Liver (tissue), 8 donors: ENCODE measurements at regions not wholly inside any gene's neighbourhood (a gene's known extent, or its start where the extent isn't known, plus 50 kb on each side); places are given as distances from the start of the nearest gene placed in this dataset.

Experiments used
- DNase-seq: peaks from one replicate; pipeline ENCODE4 v3.0.0-alpha.2; 2017; ENCODE audit warnings: low spot score
- H3K27ac ChIP-seq, 2 donors: one replicate each; pipeline ENCODE4 v1.7.0; 2013; ENCODE audit warnings: inconsistent platforms in 2 of 2, low read length in 2 of 2, control low read depth in 1 of 2, low read depth in 1 of 2, mild to moderate bottlenecking in 1 of 2
- H3K27me3 ChIP-seq, 4 donors: one replicate each; pipeline versions ENCODE4 v1.6.1 to v1.7.0; 2013; ENCODE audit warnings: low read length in 3 of 4, inconsistent platforms in 1 of 4, mild to moderate bottlenecking in 1 of 4, moderate library complexity in 1 of 4; ENCODE audit not compliant: control insufficient read depth in 4 of 4, insufficient read depth in 4 of 4
- H3K36me3 ChIP-seq, 4 donors: one replicate each; pipeline versions ENCODE4 v1.6.1 to v1.7.0; 2013; ENCODE audit warnings: low read length in 3 of 4, mild to moderate bottlenecking in 3 of 4, low read depth in 1 of 4, moderate library complexity in 1 of 4; ENCODE audit not compliant: control insufficient read depth in 4 of 4, insufficient read depth in 3 of 4
- H3K4me1 ChIP-seq, 4 donors: one replicate each; pipeline versions ENCODE4 v1.6.1 to v1.7.0; 2013; ENCODE audit warnings: low read length in 3 of 4, mild to moderate bottlenecking in 3 of 4, moderate library complexity in 1 of 4; ENCODE audit not compliant: control insufficient read depth in 4 of 4, insufficient read depth in 4 of 4
- H3K4me3 ChIP-seq, 3 donors: one replicate each; pipeline versions ENCODE4 v1.6.1 to v1.7.0; 2013; ENCODE audit warnings: low read length in 3 of 3, control low read depth in 1 of 3, low read depth in 1 of 3, mild to moderate bottlenecking in 1 of 3
- H3K9ac ChIP-seq, 2 donors: one replicate each; pipeline ENCODE4 v1.7.0; 2013; ENCODE audit warnings: low read length in 2 of 2, mild to moderate bottlenecking in 2 of 2, moderate library complexity in 2 of 2, control low read depth in 1 of 2, low read depth in 1 of 2
- H3K9me3 ChIP-seq, 4 donors: one replicate each; pipeline versions ENCODE4 v1.6.1 to v1.7.0; 2013; ENCODE audit warnings: low read length in 3 of 4; ENCODE audit not compliant: control insufficient read depth in 4 of 4
- CTCF ChIP-seq: fragments of 150-350 bp; IDR thresholded peaks from 2 replicates; pipeline ENCODE4 v1.5.1; 2017; ENCODE audit warnings: improper control_type of control experiment, low read depth, low read length; ENCODE audit not compliant: missing input control
- EGR1 ChIP-seq, 2 donors: IDR thresholded peaks; 2 replicates each; pipeline ENCODE4 v1.6.1; 2016 to 2018; ENCODE audit warnings: antibody characterized with exemption in 2 of 2, low read depth in 2 of 2
- FOXA1 ChIP-seq: IDR thresholded peaks from 2 replicates; pipeline ENCODE4 v1.6.1; 2016; ENCODE audit warnings: antibody characterized with exemption
- FOXA2 ChIP-seq: IDR thresholded peaks from 2 replicates; pipeline ENCODE4 v1.6.1; 2016; ENCODE audit warnings: antibody characterized with exemption
- GABPA ChIP-seq, 2 donors: IDR thresholded peaks in 1 of 2; conservative IDR thresholded peaks in 1 of 2; 2 replicates each; pipeline ENCODE4 v1.6.1; 2016; ENCODE audit warnings: antibody characterized with exemption in 2 of 2, mild to moderate bottlenecking in 1 of 2, moderate library complexity in 1 of 2
- HNF4A ChIP-seq, 2 donors: conservative IDR thresholded peaks; 2 replicates each; pipeline ENCODE4 v1.6.1; 2016; ENCODE audit warnings: antibody characterized with exemption in 2 of 2, mild to moderate bottlenecking in 2 of 2
- HNF4G ChIP-seq: IDR thresholded peaks from 2 replicates; pipeline ENCODE4 v1.6.1; 2016; ENCODE audit warnings: antibody characterized with exemption
- JUND ChIP-seq, 2 donors: IDR thresholded peaks; 2 replicates each; pipeline ENCODE4 v1.6.1; 2016; ENCODE audit warnings: antibody characterized with exemption in 2 of 2
- MAX ChIP-seq: IDR thresholded peaks from 2 replicates; pipeline ENCODE4 v1.6.1; 2016; ENCODE audit warnings: antibody characterized with exemption
- NR2F2 ChIP-seq: IDR thresholded peaks from 2 replicates; pipeline ENCODE4 v1.6.1; 2016; ENCODE audit warnings: antibody characterized with exemption
- RAD21 ChIP-seq, 2 donors: IDR thresholded peaks; 2 replicates each; pipeline ENCODE4 v1.6.1; 2016; ENCODE audit warnings: antibody characterized with exemption in 2 of 2, mild to moderate bottlenecking in 2 of 2
- REST ChIP-seq: IDR thresholded peaks from 2 replicates; pipeline ENCODE4 v1.6.1; 2016; ENCODE audit warnings: antibody characterized with exemption, mild to moderate bottlenecking
- RXRA ChIP-seq, 2 donors: IDR thresholded peaks; 2 replicates each; pipeline ENCODE4 v1.6.1; 2017 to 2018; ENCODE audit warnings: antibody characterized with exemption in 2 of 2, mild to moderate bottlenecking in 1 of 2
- SP1 ChIP-seq: IDR thresholded peaks from 2 replicates; pipeline ENCODE4 v1.6.1; 2018; ENCODE audit warnings: antibody characterized with exemption, mild to moderate bottlenecking
- TAF1 ChIP-seq: conservative IDR thresholded peaks from 2 replicates; pipeline ENCODE4 v1.6.1; 2016; ENCODE audit warnings: antibody characterized with exemption, mild to moderate bottlenecking
- YY1 ChIP-seq: IDR thresholded peaks from 2 replicates; pipeline ENCODE4 v1.6.1; 2016; ENCODE audit warnings: antibody characterized with exemption, mild to moderate bottlenecking
- WGBS: extraction: QIAGEN DNeasy Blood & Tissue Kit; methylation state at CpG from one replicate; pipeline ENCODE4 v1.1.7; 2013; 5-methylcytosine and 5-hydroxymethylcytosine counted together
- TF ChIP-seq, protein P1 (sequence below): IDR thresholded peaks from 2 replicates; pipeline ENCODE4 v1.6.1; 2016; ENCODE audit warnings: antibody characterized with exemption
- TF ChIP-seq, protein P2 (sequence below): IDR thresholded peaks from 2 replicates; pipeline ENCODE4 v1.6.1; 2016; ENCODE audit warnings: antibody characterized with exemption
- donor health status: healthy.
- donor health status: healthy.
- donor health status: healthy.
- donor health status: healthy.
- donor health status: healthy.

GRCh38 chr3:166526881-166527280 is 689.7 kb upstream of the BCHE start:
- Histone ChIP-seq H3K9ac (no peak overlapping the region), H3K36me3 (no peaks in the 10 kb centered on the region), H3K27ac (no peak overlapping the region), H3K9me3 (peaks cover 0 to 4% (median 2%) of the 10 kb centered on the region in 4 donors), H3K27me3 (no peaks in the 10 kb centered on the region), H3K4me1 (no peaks in the 10 kb centered on the region), H3K4me3 (no peak overlapping the region)
- 81% methylated on average over 2 of the region's 2 CpGs for WGBS
- TF ChIP-seq REST (no peak), TAF1 (no peak), YY1 (no peak), EGR1 (IDR thresholded peaks at IDR 0.05; ENCODE audit: low read depth in 2 of 2) (no peak), CTCF (no peak), RAD21 (IDR thresholded peaks at IDR 0.05) (no peak), HNF4G (no peak), SP1 (no peak), HNF4A (conservative IDR thresholded peaks at IDR 0.05) (no peak), MAX (no peak), NR2F2 (no peak), RXRA (IDR thresholded peaks at IDR 0.05) (no peak), JUND (IDR thresholded peaks at IDR 0.05) (no peak), GABPA (IDR thresholded peaks at IDR 0.05 in 1 of 2, conservative IDR thresholded peaks at IDR 0.05 in 1 of 2) (no peak), FOXA2 (no peak), FOXA1 (no peak)
- TF ChIP-seq, protein P1, sequence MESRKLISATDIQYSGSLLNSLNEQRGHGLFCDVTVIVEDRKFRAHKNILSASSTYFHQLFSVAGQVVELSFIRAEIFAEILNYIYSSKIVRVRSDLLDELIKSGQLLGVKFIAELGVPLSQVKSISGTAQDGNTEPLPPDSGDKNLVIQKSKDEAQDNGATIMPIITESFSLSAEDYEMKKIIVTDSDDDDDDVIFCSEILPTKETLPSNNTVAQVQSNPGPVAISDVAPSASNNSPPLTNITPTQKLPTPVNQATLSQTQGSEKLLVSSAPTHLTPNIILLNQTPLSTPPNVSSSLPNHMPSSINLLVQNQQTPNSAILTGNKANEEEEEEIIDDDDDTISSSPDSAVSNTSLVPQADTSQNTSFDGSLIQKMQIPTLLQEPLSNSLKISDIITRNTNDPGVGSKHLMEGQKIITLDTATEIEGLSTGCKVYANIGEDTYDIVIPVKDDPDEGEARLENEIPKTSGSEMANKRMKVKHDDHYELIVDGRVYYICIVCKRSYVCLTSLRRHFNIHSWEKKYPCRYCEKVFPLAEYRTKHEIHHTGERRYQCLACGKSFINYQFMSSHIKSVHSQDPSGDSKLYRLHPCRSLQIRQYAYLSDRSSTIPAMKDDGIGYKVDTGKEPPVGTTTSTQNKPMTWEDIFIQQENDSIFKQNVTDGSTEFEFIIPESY, result no peak
- TF ChIP-seq, protein P2, sequence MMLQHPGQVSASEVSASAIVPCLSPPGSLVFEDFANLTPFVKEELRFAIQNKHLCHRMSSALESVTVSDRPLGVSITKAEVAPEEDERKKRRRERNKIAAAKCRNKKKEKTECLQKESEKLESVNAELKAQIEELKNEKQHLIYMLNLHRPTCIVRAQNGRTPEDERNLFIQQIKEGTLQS, result no peak
- DNase-seq, result no peak

GRCh38 chr3:166522017-166522416 is 684.8 kb upstream of the BCHE start:
- no peak for DNase-seq
- Histone ChIP-seq H3K36me3 (no peaks in the 10 kb centered on the region), H3K9ac (no peak overlapping the region), H3K27me3 (no peaks in the 10 kb centered on the region), H3K4me3 (no peak overlapping the region), H3K27ac (no peak overlapping the region), H3K4me1 (no peaks in the 10 kb centered on the region), H3K9me3 (peaks cover 0 to 3% (median 0%) of the 10 kb centered on the region in 4 donors)
- WGBS, result 72% methylated on average over 3 of the region's 3 CpGs
- TF ChIP-seq TAF1 (no peak), HNF4G (no peak), SP1 (no peak), HNF4A (conservative IDR thresholded peaks at IDR 0.05) (no peak), RXRA (IDR thresholded peaks at IDR 0.05) (no peak), YY1 (no peak), NR2F2 (no peak), EGR1 (IDR thresholded peaks at IDR 0.05; ENCODE audit: low read depth in 2 of 2) (no peak), JUND (IDR thresholded peaks at IDR 0.05) (no peak), RAD21 (IDR thresholded peaks at IDR 0.05) (no peak), FOXA1 (no peak), REST (no peak)
- TF ChIP-seq, protein P2, result no peak
- TF ChIP-seq, protein P1, result no peak
